ENCODE measurements at regions not wholly inside any gene's neighbourhood (a gene's known extent, or its start where the extent isn't known, plus 50 kb on each side); places are given as distances from the start of the nearest gene placed in this dataset.

- DNase-seq (no peak), ATAC-seq (ENCODE audit: low FRiP score in 2 of 2) (peak in 1 of 2 donors; percentile 80)
- Histone ChIP-seq H3K27ac (no peak overlapping the region), H3K27me3 (no peaks in the 10 kb centered on the region), H3K4me1 (peaks cover 0 to 1% (median under 1%) of the 10 kb centered on the region in 4 donors), H3K9me3 (no peaks in the 10 kb centered on the region), H3K36me3 (no peaks in the 10 kb centered on the region), H3K4me3 (no peak overlapping the region)
- TF ChIP-seq POLR2A (IDR thresholded peaks at IDR 0.05) (no peak), EP300 (IDR thresholded peaks at IDR 0.05) (no peak), POLR2AphosphoS5 (IDR thresholded peaks at IDR 0.05) (no peak), CTCF (IDR thresholded peaks at IDR 0.05) (no peak)
- WGBS, 2 donors, result 92 to 97% methylated on average over 2 of the region's 2 CpGs
Measured at GRCh38 chr1:111565079-111565478, 54.5 kb upstream of the RAP1A start.

- ATAC-seq (ENCODE audit: low FRiP score in 2 of 2), result no peak
- Histone ChIP-seq H3K4me3 (no peak overlapping the region), H3K27me3 (no peaks in the 10 kb centered on the region), H3K9me3 (no peaks in the 10 kb centered on the region), H3K36me3 (no peaks in the 10 kb centered on the region), H3K27ac (no peak overlapping the region), H3K4me1 (peaks cover 0 to 9% (median 0%) of the 10 kb centered on the region in 4 donors)
- WGBS, 2 donors, result 76 to 82% methylated on average over 5 of the region's 5 CpGs
- no peak for TF ChIP-seq CTCF (IDR thresholded peaks at IDR 0.05)
- TF ChIP-seq EP300 (IDR thresholded peaks at IDR 0.05), result no peak
- TF ChIP-seq POLR2A (IDR thresholded peaks at IDR 0.05), result no peak
- TF ChIP-seq POLR2AphosphoS5 (IDR thresholded peaks at IDR 0.05), result no peak
- no peak for DNase-seq
Measured at GRCh38 chr1:111565968-111566367, 53.6 kb upstream of the RAP1A start.

GRCh38 chr1:111568160-111568647, 51.4 kb upstream of the RAP1A start:
- H3K27me3 ChIP-seq, result no peaks in the 10 kb centered on the region
- WGBS, 2 donors, result 63 to 77% methylated on average over 2 of the region's 2 CpGs
- H3K4me1 ChIP-seq, result peaks cover 9 to 19% (median 10%) of the 10 kb centered on the region in 4 donors
- no peak overlapping the region for H3K4me3 ChIP-seq
- DNase-seq (no peak), ATAC-seq (ENCODE audit: low FRiP score in 2 of 2) (no peak)
- no peak for TF ChIP-seq POLR2AphosphoS5 (IDR thresholded peaks at IDR 0.05)
- no peak for TF ChIP-seq CTCF (IDR thresholded peaks at IDR 0.05)
- TF ChIP-seq POLR2A (IDR thresholded peaks at IDR 0.05), result no peak
- no peak for TF ChIP-seq EP300 (IDR thresholded peaks at IDR 0.05)
- no peaks in the 10 kb centered on the region for H3K9me3 ChIP-seq
- no peak overlapping the region for H3K27ac ChIP-seq
- H3K36me3 ChIP-seq, result no peaks in the 10 kb centered on the region
